GM21723 (cell line): ENCODE measurements at regions not wholly inside any gene's neighbourhood (a gene's known extent, or its start where the extent isn't known, plus 50 kb on each side); places are given as distances from the start of the nearest gene placed in this dataset.

ENCODE experiments used
- ATAC-seq: cut with Tn5 transposase; IDR thresholded peaks from one replicate; pipeline ENCODE4 v1.9.1; 2021; ENCODE audit warnings: mild to moderate bottlenecking, moderate library complexity; ENCODE audit not compliant: unreplicated experiment

GRCh38 chr3:116920826-116921610 is 211.4 kb downstream of the TUSC7 start:
- ATAC-seq, result no peak

DNA sequence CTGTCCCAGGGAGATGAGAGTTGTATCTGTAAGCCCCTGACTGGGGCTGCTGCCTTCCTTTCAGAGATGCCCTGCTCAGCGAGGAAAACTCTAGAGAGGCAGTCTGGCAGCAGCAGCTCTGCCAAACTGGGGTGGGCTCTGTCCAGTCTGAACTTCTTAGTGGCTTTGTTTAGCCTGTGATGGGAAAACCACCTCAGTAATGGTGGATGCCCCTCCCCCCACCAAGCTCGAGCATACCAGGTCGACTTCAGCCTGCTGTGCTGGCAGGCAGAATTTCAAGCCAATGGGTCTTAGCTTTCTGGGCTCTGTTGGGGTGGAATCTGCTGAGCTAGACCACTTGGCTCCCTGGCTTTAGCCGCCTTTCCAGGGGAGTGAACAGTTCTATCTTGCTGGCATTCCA is 218.3 kb downstream of the TUSC7 start:
- ATAC-seq, result no peak

- no peak for ATAC-seq
Observed at GRCh38 chr3:116929505-116930222, 220.1 kb downstream of the TUSC7 start.

DNA sequence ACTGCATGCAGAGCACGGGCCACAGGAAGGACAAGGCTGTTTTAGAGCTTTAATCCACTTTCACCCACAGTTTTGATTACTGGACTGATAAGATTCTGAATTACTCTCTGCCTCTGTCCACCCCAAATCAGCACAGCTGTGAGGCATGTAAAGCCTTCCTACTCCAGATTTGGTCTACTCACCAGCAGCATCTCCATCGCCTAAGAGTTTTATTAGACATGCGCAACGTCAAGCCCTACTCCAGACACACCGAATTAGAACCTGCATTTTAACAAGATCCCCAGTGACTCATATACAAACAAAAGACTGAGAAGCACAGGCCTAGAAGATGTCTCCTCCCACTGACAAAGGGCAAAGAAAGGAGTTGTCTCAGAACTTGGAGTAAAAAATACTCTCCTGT is 221.2 kb downstream of the TUSC7 start:
- ATAC-seq, result no peak

DNA sequence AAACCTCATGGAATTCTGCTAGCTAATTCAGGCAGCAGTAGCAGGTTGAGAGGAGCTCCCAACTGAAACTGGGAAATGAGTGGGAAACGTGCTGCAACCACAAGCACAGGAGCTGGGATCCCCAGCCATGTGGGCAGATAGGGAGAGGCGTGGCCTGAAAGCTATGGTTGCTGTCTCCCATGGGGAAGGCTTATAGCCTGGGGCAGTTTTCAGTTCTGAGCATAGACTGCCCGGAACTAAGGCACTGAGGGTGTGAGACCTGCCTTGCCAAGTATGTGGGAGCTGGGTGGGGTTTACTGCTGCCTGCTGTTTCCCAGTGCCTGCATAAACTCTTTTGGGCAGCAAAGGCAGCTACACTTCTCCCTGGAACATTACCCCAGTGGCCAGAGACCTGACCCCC is 229.5 kb downstream of the TUSC7 start:
- no peak for ATAC-seq

GRCh38 chr3:116939550-116939949 is 230.0 kb downstream of the TUSC7 start:
- no peak for ATAC-seq

- no peak for ATAC-seq
Observed at GRCh38 chr3:116940719-116941118, 231.1 kb downstream of the TUSC7 start.

DNA sequence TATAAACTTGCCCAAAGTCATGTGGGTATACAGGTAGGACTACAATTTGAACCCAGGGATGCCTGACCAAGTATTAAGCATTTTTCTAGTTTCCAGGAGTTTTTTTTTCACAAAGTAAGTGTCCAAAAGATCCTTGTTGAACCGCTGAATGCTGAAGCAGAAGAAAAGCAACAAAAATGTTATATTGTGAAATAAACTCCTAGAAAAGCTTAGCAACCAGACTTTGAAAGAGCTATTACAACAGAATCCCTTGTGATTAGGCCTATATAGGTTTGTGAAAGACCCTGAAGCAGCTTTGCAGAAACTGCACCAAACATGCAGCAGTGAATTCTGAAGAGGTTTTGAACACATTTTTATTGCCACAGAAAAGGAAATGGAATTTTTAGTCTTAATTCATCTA is 236.8 kb downstream of the TUSC7 start:
- no peak for ATAC-seq

DNA sequence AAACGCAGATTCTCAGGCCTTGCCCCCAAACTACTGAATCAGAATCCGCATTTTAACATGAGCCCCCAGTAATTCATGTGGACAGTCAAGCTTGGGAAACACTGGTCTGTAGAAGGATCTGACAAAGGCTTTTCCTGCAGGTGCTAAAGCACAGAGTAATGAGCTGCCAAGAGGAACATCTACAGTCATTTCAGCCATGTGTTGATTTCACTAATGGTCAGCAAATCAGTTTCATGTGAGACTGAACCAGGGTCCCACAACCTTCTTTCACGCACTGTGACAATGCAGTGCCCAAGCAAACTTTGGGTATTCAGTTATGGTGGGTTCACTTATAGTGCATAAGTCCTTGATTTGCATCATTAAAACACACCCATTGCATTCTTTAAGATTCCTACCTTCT is 237.6 kb downstream of the TUSC7 start:
- no peak for ATAC-seq

DNA sequence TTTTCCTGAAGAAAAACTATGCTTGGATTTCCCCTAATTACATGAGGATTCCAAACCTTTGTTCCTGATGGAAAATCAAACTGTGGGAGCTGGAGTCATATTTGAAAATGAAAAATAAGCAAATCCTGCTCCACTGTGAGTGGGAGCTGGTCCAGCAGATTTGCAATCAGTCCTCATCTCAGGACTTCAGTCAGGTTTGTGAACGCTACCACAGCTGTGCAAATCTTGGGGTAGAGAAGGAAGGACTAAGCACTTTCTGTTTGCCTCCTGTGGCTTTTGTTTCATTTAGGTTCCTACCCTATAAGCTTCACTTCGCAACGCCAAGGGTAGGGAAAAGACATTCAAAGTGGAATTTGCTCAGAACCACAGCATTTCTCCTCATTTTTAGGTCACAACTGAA is 238.2 kb downstream of the TUSC7 start:
- no peak for ATAC-seq

DNA sequence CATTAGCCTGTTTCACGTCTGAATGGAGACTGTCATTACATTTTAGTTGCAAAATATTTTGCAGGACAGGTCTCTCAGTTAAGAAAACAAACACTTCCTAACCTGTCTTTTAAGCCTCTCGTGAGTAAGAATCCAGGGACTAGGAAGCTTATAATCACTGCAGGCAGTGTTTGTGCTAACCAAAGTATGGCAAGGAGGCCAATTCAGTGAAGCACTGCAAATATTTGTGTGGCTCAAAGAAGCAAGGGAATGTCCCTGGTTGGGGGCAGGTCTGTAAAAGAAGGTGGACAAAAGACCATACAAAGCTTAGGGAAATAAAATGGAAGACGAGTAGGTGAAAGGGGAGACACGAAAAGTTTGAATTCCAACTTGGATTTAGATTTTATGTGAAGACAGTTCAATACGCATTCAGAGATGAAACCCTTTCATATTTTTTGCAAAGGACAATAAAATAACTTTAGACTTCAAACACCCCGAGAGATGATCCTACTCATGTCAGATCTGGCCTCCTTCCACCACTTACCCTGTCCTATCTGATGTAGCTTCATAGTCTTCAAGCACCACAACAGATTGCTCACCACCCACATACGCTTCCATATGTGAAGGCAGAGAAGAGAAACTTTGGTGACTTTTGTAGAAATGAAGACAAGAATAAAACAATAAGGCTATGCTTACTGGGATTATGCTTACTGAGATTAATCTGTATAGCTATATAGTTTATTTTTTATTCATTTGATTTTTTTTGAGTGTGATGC is 240.9 kb downstream of the TUSC7 start:
- no peak for ATAC-seq

GRCh38 chr3:116951610-116952009 is 242.0 kb downstream of the TUSC7 start:
- no peak for ATAC-seq

GRCh38 chr3:116958291-116958690 is 248.7 kb downstream of the TUSC7 start:
- ATAC-seq, result no peak

- no peak for ATAC-seq
Observed at GRCh38 chr3:116961106-116961505, 251.5 kb downstream of the TUSC7 start.

GRCh38 chr3:116963802-116964201 is 254.2 kb downstream of the TUSC7 start:
- ATAC-seq, result no peak

- ATAC-seq, result no peak
Observed at GRCh38 chr3:116966649-116967048, 257.1 kb downstream of the TUSC7 start.

DNA sequence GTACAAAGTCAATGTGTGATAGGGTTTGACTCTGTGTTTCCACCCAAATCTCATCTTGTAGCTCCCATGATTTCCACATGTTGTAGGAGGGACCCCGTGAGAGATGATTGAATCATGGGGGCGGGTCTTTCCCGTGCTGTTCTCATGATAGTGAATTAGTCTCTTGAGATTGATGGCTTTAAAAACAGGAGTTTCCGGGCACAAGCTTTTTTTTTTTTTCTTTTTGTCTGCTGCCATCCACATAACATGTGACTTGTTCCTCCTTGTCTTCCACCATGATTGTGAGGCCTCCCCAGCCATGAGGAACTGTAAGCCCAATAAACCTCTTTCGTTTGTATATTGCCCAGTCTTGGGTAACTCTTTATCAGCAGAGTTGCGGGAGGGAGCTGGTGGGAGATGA is 259.6 kb downstream of the TUSC7 start:
- no peak for ATAC-seq

DNA sequence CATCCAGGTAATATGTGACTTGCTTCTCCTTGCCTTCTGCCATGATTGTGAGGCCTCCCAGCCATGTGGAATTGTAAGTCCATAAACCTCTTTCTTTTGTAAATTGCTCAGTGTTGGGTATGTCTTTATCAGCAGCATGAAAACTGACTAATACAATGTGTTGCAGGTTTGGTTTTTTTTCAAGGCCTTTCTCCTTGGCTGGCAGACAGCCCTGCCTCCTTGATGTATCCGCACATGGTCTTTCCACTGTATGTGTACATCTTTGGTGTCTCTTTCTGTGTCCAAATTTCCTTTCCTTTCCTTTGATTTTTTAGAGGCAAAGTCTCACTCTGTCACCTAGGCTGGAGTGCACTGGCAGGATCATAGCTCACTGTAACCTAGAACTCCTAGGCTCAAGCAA is 260.1 kb downstream of the TUSC7 start:
- no peak for ATAC-seq

- no peak for ATAC-seq
Observed at GRCh38 chr3:116971531-116971930, 262.0 kb downstream of the TUSC7 start.

- no peak for ATAC-seq
Observed at GRCh38 chr3:116974702-116975101, 265.1 kb downstream of the TUSC7 start.

GRCh38 chr3:116977441-116977840 is 267.9 kb downstream of the TUSC7 start:
- no peak for ATAC-seq

- ATAC-seq, result no peak
Observed at GRCh38 chr3:116980099-116980498, 270.5 kb downstream of the TUSC7 start.
